Naive thymus-derived CD8-positive, alpha-beta T cell (primary cell): ENCODE measurements at regions not wholly inside any gene's neighbourhood (a gene's known extent, or its start where the extent isn't known, plus 50 kb on each side); places are given as distances from the start of the nearest gene placed in this dataset.

Experiments used
- ATAC-seq, 2 donors: fragments of 150-1000 bp; cut with Tn5 transposase in 1 of 2; sonication (Bioruptor Pico), chemical (Tn5 transposase) in 1 of 2; 1 replicate in 1 of 2; 2 replicates in 1 of 2; pipeline ENCODE4 v1.10.0; 2021; ENCODE audit warnings: mild to moderate bottlenecking in 2 of 2, moderate library complexity in 2 of 2
- POLR2A ChIA-PET: fragments of 350-600 bp; sonication (Branson Sonifier 250); formaldehyde crosslinking; loops from one replicate; lab custom pipeline; 2021; ENCODE audit warnings: antibody characterized with exemption; lab: Charles Lee
- DNase-seq, 10 donors: peaks; one replicate each; pipeline versions ENCODE4 v3.0.0 to v3.0.0-alpha.2; 2020 to 2022
- H3K27ac Mint-ChIP-seq, 10 donors: one replicate each; pipeline ENCODE4 v1.8.0; 2020 to 2022; ENCODE audit warnings: mild to moderate bottlenecking in 10 of 10, mixed read lengths in 10 of 10, moderate library complexity in 4 of 10, inconsistent platforms in 1 of 10
- H3K27me3 Mint-ChIP-seq, 5 donors: one replicate each; pipeline ENCODE4 v1.8.0; 2021 to 2022; ENCODE audit warnings: mixed read lengths in 5 of 5
- H3K36me3 Mint-ChIP-seq, 3 donors: one replicate each; pipeline ENCODE4 v1.8.0; 2020 to 2022; ENCODE audit warnings: mixed read lengths in 3 of 3, mild to moderate bottlenecking in 2 of 3, inconsistent platforms in 1 of 3
- H3K4me1 Mint-ChIP-seq, 4 donors: one replicate each; pipeline ENCODE4 v1.8.0; 2021 to 2022; ENCODE audit warnings: mixed read lengths in 4 of 4
- H3K4me3 Mint-ChIP-seq, 10 donors: one replicate each; pipeline ENCODE4 v1.8.0; 2020 to 2022; ENCODE audit warnings: mild to moderate bottlenecking in 10 of 10, mixed read lengths in 10 of 10, moderate library complexity in 6 of 10, inconsistent platforms in 1 of 10
- H3K9me3 Mint-ChIP-seq, 9 donors: one replicate each; pipeline ENCODE4 v1.8.0; 2020 to 2022; ENCODE audit warnings: mixed read lengths in 9 of 9, mild to moderate bottlenecking in 3 of 9, inconsistent platforms in 1 of 9, moderate library complexity in 1 of 9

DNA sequence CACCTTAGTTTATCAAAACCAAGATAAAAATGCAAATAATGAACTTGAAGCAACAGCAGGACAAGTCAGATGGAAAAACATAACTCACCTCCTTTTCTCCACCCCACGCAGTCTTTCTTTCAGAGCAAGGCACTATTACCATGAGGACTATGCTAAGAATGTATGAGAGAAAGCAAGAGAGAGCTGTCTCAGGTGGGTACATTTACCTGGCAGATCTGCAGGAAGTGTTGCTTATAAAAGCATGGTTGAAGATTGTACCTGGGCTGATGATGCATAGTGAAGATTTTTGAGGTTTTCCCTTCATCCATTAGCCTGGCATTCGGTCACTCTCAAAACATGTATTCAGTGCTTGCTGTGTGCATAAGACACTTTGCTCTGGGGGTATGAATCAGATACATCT is 68.8 kb upstream of the IFNG-AS1 start:
- ATAC-seq (no peak), DNase-seq (no peak)
- Mint-ChIP-seq H3K4me3 (no peak overlapping the region), H3K36me3 (peaks cover 0 to 1% (median 0%) of the 10 kb centered on the region in 3 donors), H3K27ac (peak overlapping the region in 1 of 10 donors; percentile 62), H3K9me3 (no peaks in the 10 kb centered on the region), H3K4me1 (peaks cover 3 to 15% (median 6%) of the 10 kb centered on the region in 4 donors), H3K27me3 (peaks cover 0 to 2% (median 0%) of the 10 kb centered on the region in 5 donors)
- POLR2A ChIA-PET: interaction anchor here (1.0 kb wide), 1 partner anchor 272 kb away, joined by 3 read pairs; the partner anchor contains the start of gene DYRK2

GRCh38 chr12:67921286-67921685 is 68.0 kb upstream of the IFNG-AS1 start:
- peak overlapping the region in 1 of 10 donors; percentile 62 for H3K27ac Mint-ChIP-seq
- POLR2A ChIA-PET: no interaction called here
- no peak overlapping the region for H3K4me3 Mint-ChIP-seq
- no peak for DNase-seq
- no peaks in the 10 kb centered on the region for H3K9me3 Mint-ChIP-seq
- peaks cover 6 to 16% (median 7%) of the 10 kb centered on the region in 4 donors for H3K4me1 Mint-ChIP-seq
- peaks cover 0 to 4% (median 0%) of the 10 kb centered on the region in 3 donors for H3K36me3 Mint-ChIP-seq
- peaks cover 0 to 3% (median 0%) of the 10 kb centered on the region in 5 donors for H3K27me3 Mint-ChIP-seq
- no peak for ATAC-seq

- DNase-seq (no peak), ATAC-seq (no peak)
- H3K4me1 Mint-ChIP-seq: peaks cover 6 to 13% (median 7%) of the 10 kb centered on the region in 4 donors
- peaks cover 0 to 4% (median 0%) of the 10 kb centered on the region in 3 donors for H3K36me3 Mint-ChIP-seq
- no peaks in the 10 kb centered on the region for H3K9me3 Mint-ChIP-seq
- H3K27me3 Mint-ChIP-seq: peaks cover 0 to 3% (median 0%) of the 10 kb centered on the region in 5 donors
- H3K4me3 Mint-ChIP-seq: no peak overlapping the region
- no peak overlapping the region for H3K27ac Mint-ChIP-seq
- POLR2A ChIA-PET: no interaction called here
Measured at GRCh38 chr12:67922245-67922644, 67.0 kb upstream of the IFNG-AS1 start.

GRCh38 chr12:67925077-67925476 is 64.2 kb upstream of the IFNG-AS1 start:
- Mint-ChIP-seq H3K36me3 (peaks cover 0 to 4% (median 0%) of the 10 kb centered on the region in 3 donors), H3K27me3 (peaks cover 0 to 3% (median 0%) of the 10 kb centered on the region in 5 donors), H3K9me3 (no peaks in the 10 kb centered on the region), H3K27ac (no peak overlapping the region), H3K4me1 (peaks cover 3 to 13% (median 5%) of the 10 kb centered on the region in 4 donors), H3K4me3 (no peak overlapping the region)
- ATAC-seq (no peak), DNase-seq (no peak)
- POLR2A ChIA-PET: no interaction called here

DNA sequence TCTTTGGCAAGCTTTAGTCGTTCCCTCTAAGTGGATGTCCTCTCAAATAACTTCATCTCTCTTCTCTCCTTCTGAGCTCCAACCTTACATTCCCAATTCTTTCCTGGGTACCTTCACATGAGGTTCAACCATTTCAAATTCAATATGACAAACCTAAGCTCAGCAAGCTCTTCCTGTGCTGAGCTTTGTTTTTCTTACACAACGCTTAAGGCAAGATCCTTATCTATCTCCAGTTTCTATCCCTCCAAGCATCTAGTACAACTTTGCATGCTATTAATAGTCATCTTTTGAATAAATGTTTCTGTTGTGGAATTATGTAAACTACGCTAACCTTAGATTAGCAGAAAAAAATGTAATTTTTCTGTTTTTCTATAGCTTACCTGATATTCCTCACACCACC is 63.7 kb upstream of the IFNG-AS1 start:
- H3K4me3 Mint-ChIP-seq: no peak overlapping the region

GRCh38 chr12:67926063-67926462 is 63.2 kb upstream of the IFNG-AS1 start:
- H3K27ac Mint-ChIP-seq: peak overlapping the region in 1 of 10 donors; percentile 8
- no peak for DNase-seq
- H3K27me3 Mint-ChIP-seq: peaks cover 0 to 3% (median 0%) of the 10 kb centered on the region in 5 donors
- peaks cover 0 to 4% (median 0%) of the 10 kb centered on the region in 3 donors for H3K36me3 Mint-ChIP-seq
- no peaks in the 10 kb centered on the region for H3K9me3 Mint-ChIP-seq
- no peak for ATAC-seq
- POLR2A ChIA-PET: interaction anchor here (1.6 kb wide), 1 partner anchor 277 kb away, joined by 4 read pairs; no protein-coding TSS in a partner anchor
- H3K4me3 Mint-ChIP-seq: no peak overlapping the region
- peaks cover 0 to 7% (median 4%) of the 10 kb centered on the region in 4 donors for H3K4me1 Mint-ChIP-seq

More for the DNA sequence above, 63.7 kb upstream of the IFNG-AS1 start:
- Mint-ChIP-seq H3K9me3 (no peaks in the 10 kb centered on the region), H3K27me3 (peaks cover 0 to 3% (median 0%) of the 10 kb centered on the region in 5 donors), H3K36me3 (peaks cover 0 to 4% (median 0%) of the 10 kb centered on the region in 3 donors), H3K4me1 (peaks cover 0 to 12% (median 4%) of the 10 kb centered on the region in 4 donors), H3K27ac (no peak overlapping the region)
- DNase-seq: no peak
- ATAC-seq: no peak
- POLR2A ChIA-PET: no interaction called here

DNA sequence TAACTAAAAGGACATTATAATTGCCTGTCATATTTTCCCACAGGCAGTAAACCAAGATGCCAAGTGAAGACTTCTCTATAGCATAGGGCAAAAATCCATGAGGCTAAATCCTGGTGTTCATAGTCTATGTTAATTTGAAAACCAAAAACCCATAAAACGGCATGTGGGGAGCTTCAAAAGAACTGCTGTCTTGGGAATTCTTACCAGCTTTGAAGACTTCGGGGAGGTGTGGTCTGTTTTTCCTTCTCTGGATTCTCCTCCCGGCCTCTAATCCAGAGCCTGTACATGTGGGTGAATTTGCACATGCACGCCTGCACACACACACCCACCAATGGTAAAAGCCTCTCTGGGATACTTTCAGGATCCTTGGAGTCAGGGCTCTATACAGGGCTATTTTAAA is 61.9 kb upstream of the IFNG-AS1 start:
- Mint-ChIP-seq H3K9me3 (no peaks in the 10 kb centered on the region), H3K27ac (no peak overlapping the region), H3K27me3 (peaks cover 0 to 7% (median 0%) of the 10 kb centered on the region in 5 donors), H3K4me3 (no peak overlapping the region), H3K4me1 (peaks cover 0 to 6% (median 4%) of the 10 kb centered on the region in 4 donors), H3K36me3 (peaks cover 0 to 4% (median 0%) of the 10 kb centered on the region in 3 donors)
- POLR2A ChIA-PET: interaction anchor here (1.6 kb wide), 1 partner anchor 278 kb away, joined by 4 read pairs; no protein-coding TSS in a partner anchor
- DNase-seq (no peak), ATAC-seq (no peak)

- H3K27me3 Mint-ChIP-seq: peaks cover 0 to 7% (median 0%) of the 10 kb centered on the region in 5 donors
- ATAC-seq (no peak), DNase-seq (no peak)
- POLR2A ChIA-PET: no interaction called here
- no peaks in the 10 kb centered on the region for H3K9me3 Mint-ChIP-seq
- peaks cover 0 to 4% (median 0%) of the 10 kb centered on the region in 3 donors for H3K36me3 Mint-ChIP-seq
- H3K4me1 Mint-ChIP-seq: peaks cover 0 to 6% (median 4%) of the 10 kb centered on the region in 4 donors
- H3K4me3 Mint-ChIP-seq: no peak overlapping the region
- H3K27ac Mint-ChIP-seq: no peak overlapping the region
Measured at GRCh38 chr12:67927815-67928214, 61.4 kb upstream of the IFNG-AS1 start.

GRCh38 chr12:67928621-67929383 is 60.4 kb upstream of the IFNG-AS1 start:
- H3K9me3 Mint-ChIP-seq: no peaks in the 10 kb centered on the region
- ATAC-seq: no peak
- H3K4me3 Mint-ChIP-seq: no peak overlapping the region
- H3K4me1 Mint-ChIP-seq: peaks cover 0 to 6% (median 4%) of the 10 kb centered on the region in 4 donors
- DNase-seq: no peak
- peaks cover 0 to 7% (median 0%) of the 10 kb centered on the region in 5 donors for H3K27me3 Mint-ChIP-seq
- POLR2A ChIA-PET: no interaction called here
- H3K27ac Mint-ChIP-seq: no peak overlapping the region
- H3K36me3 Mint-ChIP-seq: peaks cover 0 to 4% (median 0%) of the 10 kb centered on the region in 3 donors

GRCh38 chr12:67929384-67929772 is 59.9 kb upstream of the IFNG-AS1 start:
- Mint-ChIP-seq H3K27ac (no peak overlapping the region), H3K4me1 (peaks cover 0 to 6% (median 4%) of the 10 kb centered on the region in 4 donors), H3K36me3 (peaks cover 0 to 4% (median 0%) of the 10 kb centered on the region in 3 donors), H3K27me3 (peaks cover 0 to 7% (median 0%) of the 10 kb centered on the region in 5 donors), H3K9me3 (no peaks in the 10 kb centered on the region), H3K4me3 (no peak overlapping the region)
- POLR2A ChIA-PET: no interaction called here
- ATAC-seq (no peak), DNase-seq (no peak)

GRCh38 chr12:67937822-67938221 is 51.4 kb upstream of the IFNG-AS1 start:
- Mint-ChIP-seq H3K36me3 (no peaks in the 10 kb centered on the region), H3K4me3 (no peak overlapping the region), H3K27me3 (no peaks in the 10 kb centered on the region), H3K4me1 (peaks cover 0 to 4% (median 0%) of the 10 kb centered on the region in 4 donors), H3K9me3 (no peaks in the 10 kb centered on the region), H3K27ac (no peak overlapping the region)
- ATAC-seq (peak; percentile 30 to 39), DNase-seq (peak in 2 of 10 donors; percentile 25 to 64)
- POLR2A ChIA-PET: interaction anchor here (0.9 to 1.5 kb wide), 3 partner anchors 287 to 359 kb away, joined by 3 to 7 read pairs (median 3); partner anchors contain the start of gene DYRK2
